K562 (cell line): ENCODE measurements at regions not wholly inside any gene's neighbourhood (a gene's known extent, or its start where the extent isn't known, plus 50 kb on each side); places are given as distances from the start of the nearest gene placed in this dataset.

Experiments
- ATAC-seq: fragments of 200-7000 bp; cut with Tn5 transposase; 3 replicates; pipeline ENCODE4 v1.9.1; 2020; ENCODE audit warnings: moderate library complexity
- BruUV-seq: library from RNA; stranded (reverse); fragments of 400-500 nt; replicated peaks from 2 replicates; lab custom pipeline; 2021; lab: Mats Ljungman, UMichigan
- CTCF ChIA-PET: fragments of 300-600 bp; formaldehyde crosslinking; extraction: SDS; loops from one replicate; lab custom pipeline; 2021; ENCODE audit warnings: low intra/inter-chr PET ratio; lab: Yijun Ruan, JAX
- POLR2A ChIA-PET: fragments of 300-600, 350-650 bp; sonication (Branson Sonifier 250); formaldehyde crosslinking; extraction: SDS; loops from one replicate; lab custom pipeline; 2021; ENCODE audit warnings: antibody characterized with exemption, inconsistent platforms; lab: Yijun Ruan, JAX
- DNase-seq, 4 experiments: peaks; one replicate each; pipeline versions ENCODE4 v3.0.0 to v3.0.0-alpha.2; 2011 to 2018; ENCODE audit warnings: low spot score in 3 of 4, mixed read lengths in 3 of 4; ENCODE audit errors: extremely low read depth in 1 of 4
- FAIRE-seq: peaks from 2 replicates; lab custom pipeline; 2011; peaks lifted over from hg19 to GRCh38; lab: Jason Lieb, UNC
- H2AFZ ChIP-seq: 2 replicates; pipeline ENCODE4 v1.6.0; 2011; ENCODE audit warnings: low read depth, low read length, control low read depth, inconsistent platforms
- H3K27ac ChIP-seq: fragments of 200-600 bp; 3 replicates; pipeline ENCODE4 v1.8.0; 2011; ENCODE audit warnings: low read depth, mild to moderate bottlenecking, control low read depth, inconsistent platforms, low read length, moderate library complexity, mixed read lengths; ENCODE audit errors: extremely low read depth
- H3K27me3 ChIP-seq, 2 experiments: fragments of 300-600 bp in 1 of 2; 2 replicates in 1 of 2; 3 replicates in 1 of 2; pipeline versions ENCODE4 v1.6.0 to v1.8.0; 2011; ENCODE audit warnings: inconsistent platforms in 2 of 2, low read length in 2 of 2, mild to moderate bottlenecking in 1 of 2, mixed read lengths in 1 of 2, moderate library complexity in 1 of 2; ENCODE audit not compliant: control insufficient read depth in 2 of 2, insufficient read depth in 2 of 2
- H3K36me3 ChIP-seq: fragments of 300-600 bp; 3 replicates; pipeline ENCODE4 v1.8.0; 2011; ENCODE audit warnings: mild to moderate bottlenecking, low read length, inconsistent platforms; ENCODE audit not compliant: control insufficient read depth, insufficient read depth
- H3K4me1 ChIP-seq, 2 experiments: fragments of 200-600 bp in 1 of 2; replicated peaks in 1 of 2; 2 replicates in 1 of 2; 3 replicates in 1 of 2; pipeline versions ENCODE4 v1.5.1 to v1.8.0; 2011; ENCODE audit warnings: inconsistent platforms in 2 of 2, low read length in 2 of 2, mild to moderate bottlenecking in 1 of 2, mixed read lengths in 1 of 2, moderate library complexity in 1 of 2; ENCODE audit not compliant: control insufficient read depth in 2 of 2, insufficient read depth in 2 of 2
- H3K4me2 ChIP-seq: 2 replicates; pipeline ENCODE4 v1.6.1; 2011; ENCODE audit warnings: low read length, control low read depth, inconsistent platforms, mixed read lengths; ENCODE audit not compliant: insufficient read depth
- H3K4me3 ChIP-seq: fragments of 200-600 bp; sonication (generic), shearing (Covaris generic); 2 replicates; pipeline ENCODE4 v1.5.1; 2016; ENCODE audit warnings: control low read depth, inconsistent platforms
- H3K79me2 ChIP-seq: fragments of 200-600 bp; 3 replicates; pipeline ENCODE4 v1.8.0; 2011; ENCODE audit warnings: low read length, inconsistent platforms; ENCODE audit not compliant: control insufficient read depth, insufficient read depth
- H3K9ac ChIP-seq, 2 experiments: 2 replicates each; pipeline versions ENCODE4 v1.6.0 to v1.6.1; 2011; ENCODE audit warnings: low read depth in 2 of 2, low read length in 2 of 2, control low read depth in 1 of 2, inconsistent platforms in 1 of 2, mild to moderate bottlenecking in 1 of 2, mixed read lengths in 1 of 2; ENCODE audit not compliant: insufficient read depth in 1 of 2
- H3K9me1 ChIP-seq: one replicate; pipeline ENCODE4 v1.6.0; 2011; ENCODE audit warnings: inconsistent platforms, mild to moderate bottlenecking, low read length, moderate library complexity; ENCODE audit not compliant: control insufficient read depth, insufficient read depth
- H3K9me3 ChIP-seq: replicated peaks from 2 replicates; pipeline ENCODE4 v1.5.1; 2011; ENCODE audit warnings: low read depth, low read length, inconsistent platforms; ENCODE audit not compliant: control insufficient read depth, insufficient read depth
- H4K20me1 ChIP-seq: replicated peaks from 2 replicates; pipeline ENCODE4 v1.6.1; 2011; ENCODE audit warnings: low read length, inconsistent platforms, mixed read lengths; ENCODE audit not compliant: control insufficient read depth, insufficient read depth
- ARID1B ChIP-seq: fragments of 450-650 bp; IDR thresholded peaks from 2 replicates; pipeline ENCODE4 v1.6.1; 2016; ENCODE audit warnings: antibody characterized with exemption, mild to moderate bottlenecking, inconsistent platforms
- ATF1 ChIP-seq, 2 experiments: fragments of 450-650 bp in 1 of 2; IDR thresholded peaks; 2 replicates each; pipeline ENCODE4 v1.6.1; 2016; ENCODE audit warnings: missing compliant biosample characterization in 1 of 2, missing genetic modification characterization in 1 of 2
- ELF2 ChIP-seq: fragments of 250-450 bp; sonication (Bioruptor Pico); IDR thresholded peaks from 2 replicates; pipeline ENCODE4 v1.5.0; 2021; ENCODE audit warnings: mild to moderate bottlenecking
- HINFP ChIP-seq: fragments of 450-650 bp; conservative IDR thresholded peaks from 2 replicates; pipeline ENCODE4 v1.6.1; 2016; ENCODE audit warnings: missing genetic modification characterization, low read depth, mild to moderate bottlenecking, control low read depth, missing compliant biosample characterization
- JUN ChIP-seq, 2 experiments: sonication (generic) in 1 of 2; formaldehyde crosslinking in 1 of 2; IDR thresholded peaks; 2 replicates each; pipeline versions ENCODE4 v1.6.1 to v1.8.0; 2012 to 2022; ENCODE audit warnings: borderline replicate concordance in 2 of 2, mild to moderate bottlenecking in 2 of 2, improper control_type of control experiment in 1 of 2, low read depth in 1 of 2, low read length in 1 of 2, missing genetic modification reagents in 1 of 2
- KHSRP ChIP-seq: fragments of 450-650 bp; IDR thresholded peaks from 2 replicates; pipeline ENCODE4 v1.6.1; 2017
- MXI1 ChIP-seq: IDR thresholded peaks from 2 replicates; pipeline ENCODE4 v1.6.1; 2011; ENCODE audit warnings: low read depth, mild to moderate bottlenecking, improper control_type of control experiment, low read length
- NELFE ChIP-seq: IDR thresholded peaks from 2 replicates; pipeline ENCODE4 v1.6.1; 2011; ENCODE audit warnings: mild to moderate bottlenecking; ENCODE audit not compliant: insufficient read depth, insufficient read length
- OTX1 ChIP-seq: fragments of 450-650 bp; formaldehyde crosslinking; IDR thresholded peaks from 2 replicates; pipeline ENCODE4 v1.4.0; 2022; ENCODE audit warnings: mild to moderate bottlenecking
- SMC3 ChIP-seq: conservative IDR thresholded peaks from 2 replicates; pipeline ENCODE4 v1.6.1; 2011; ENCODE audit warnings: low read depth, low read length, improper control_type of control experiment; ENCODE audit not compliant: insufficient read depth
- TAF9B ChIP-seq: fragments of 450-650 bp; IDR thresholded peaks from 2 replicates; pipeline ENCODE4 v1.6.1; 2018; ENCODE audit warnings: mild to moderate bottlenecking; ENCODE audit not compliant: partially characterized antibody
- TEAD2 ChIP-seq: fragments of 450-650 bp; IDR thresholded peaks from 2 replicates; pipeline ENCODE4 v1.6.1; 2016; ENCODE audit warnings: missing genetic modification characterization, control low read depth, missing compliant biosample characterization
- ZBTB8A ChIP-seq: fragments of 450-650 bp; IDR thresholded peaks from 2 replicates; pipeline ENCODE4 v1.6.1; 2018; ENCODE audit warnings: mild to moderate bottlenecking, moderate library complexity; ENCODE audit not compliant: partially characterized antibody
- ZNF12 ChIP-seq: sonication (generic); formaldehyde crosslinking; IDR thresholded peaks from 2 replicates; pipeline ENCODE4 v1.4.0; 2020; ENCODE audit warnings: mild to moderate bottlenecking, missing genetic modification reagents
- ZNF146 ChIP-seq: IDR thresholded peaks from one replicate; pipeline ENCODE4 v1.6.1; 2018; ENCODE audit warnings: missing compliant biosample characterization; ENCODE audit not compliant: unreplicated experiment
- ZNF347 ChIP-seq: fragments of 450-650 bp; formaldehyde crosslinking; IDR thresholded peaks from 2 replicates; pipeline ENCODE4 v1.4.0; 2020; ENCODE audit warnings: low read depth, mild to moderate bottlenecking, moderate library complexity
- ZNF778 ChIP-seq: fragments of 450-650 bp; formaldehyde crosslinking; IDR thresholded peaks from 2 replicates; pipeline ENCODE4 v1.4.0; 2020; ENCODE audit warnings: mild to moderate bottlenecking, moderate library complexity
- WGBS: fragments of 100-300 bp; shearing (Covaris generic); methylation state at CpG from one replicate; pipeline ENCODE4 v1.1.6; 2016; ENCODE audit warnings: low coverage, mixed read lengths; ENCODE audit not compliant: insufficient coverage; ENCODE audit errors: missing lambda C conversion rate; 5-methylcytosine and 5-hydroxymethylcytosine counted together
- in situ Hi-C: fragments of 300-500 bp; cut with MboI; formaldehyde crosslinking; loops from 4 replicates; pipeline ENCODE4 v1.15.0; 2018; ENCODE audit warnings: inconsistent platforms, mixed read lengths
- intact Hi-C: fragments of 100-400 bp; cut with micrococcal nuclease; formaldehyde crosslinking; loops from 2 replicates; pipeline ENCODE4 v1.14.2; 2022
- TF ChIP-seq, protein P1 (sequence below): fragments of 250-450 bp; sonication (Bioruptor Pico); IDR thresholded peaks from 2 replicates; pipeline ENCODE4 v1.8.0; 2022; ENCODE audit warnings: inconsistent platforms
- TF ChIP-seq, protein P2 (sequence below): sonication (generic); formaldehyde crosslinking; IDR thresholded peaks from 2 replicates; pipeline ENCODE4 v1.8.1; 2023; ENCODE audit warnings: mild to moderate bottlenecking, missing genetic modification reagents

- Histone ChIP-seq H3K9me3 (no peaks in the 10 kb centered on the region), H3K79me2 (peaks cover 50% of the 10 kb centered on the region), H3K4me1 (peaks cover 70 to 84% of the 10 kb centered on the region in 2 experiments), H3K4me3 (no peak overlapping the region), H3K27me3 (no peaks in the 10 kb centered on the region), H3K9me1 (peaks cover 7% of the 10 kb centered on the region), H3K9ac (peak overlapping the region in 1 of 2 experiments; percentile 73; a peak in 2 of 4 replicates), H3K4me2 (no peak overlapping the region), H3K27ac (no peak overlapping the region), H4K20me1 (no peaks in the 10 kb centered on the region)
- ChIA-PET CTCF (no interaction called here), POLR2A (interaction anchor here (0.6 to 7.8 kb wide), 7 partner anchors 9 to 1539 kb away, joined by 3 to 72 read pairs (median 3); no protein-coding TSS in a partner anchor)
- no TSS peak for BruUV-seq
- 83% methylated on average over 10 of the region's 10 CpGs for WGBS
- DNase-seq (no peak), FAIRE-seq (no peak)
- no peak for TF ChIP-seq ZNF347
- no peak for TF ChIP-seq ZBTB8A
- no peak for TF ChIP-seq KHSRP
- no peak for TF ChIP-seq TEAD2 (tag)
- no peak for TF ChIP-seq NELFE
- no peak for TF ChIP-seq ELF2 (CRISPR knock-in tag)
- no peak for TF ChIP-seq JUN (IDR thresholded peaks at IDR 0.05; ENCODE audit: borderline replicate concordance, low read depth, low read length)
- no peak for TF ChIP-seq JUN (CRISPR knock-in tag; IDR thresholded peaks at IDR 0.05; ENCODE audit: borderline replicate concordance)
- TF ChIP-seq, protein P1, sequence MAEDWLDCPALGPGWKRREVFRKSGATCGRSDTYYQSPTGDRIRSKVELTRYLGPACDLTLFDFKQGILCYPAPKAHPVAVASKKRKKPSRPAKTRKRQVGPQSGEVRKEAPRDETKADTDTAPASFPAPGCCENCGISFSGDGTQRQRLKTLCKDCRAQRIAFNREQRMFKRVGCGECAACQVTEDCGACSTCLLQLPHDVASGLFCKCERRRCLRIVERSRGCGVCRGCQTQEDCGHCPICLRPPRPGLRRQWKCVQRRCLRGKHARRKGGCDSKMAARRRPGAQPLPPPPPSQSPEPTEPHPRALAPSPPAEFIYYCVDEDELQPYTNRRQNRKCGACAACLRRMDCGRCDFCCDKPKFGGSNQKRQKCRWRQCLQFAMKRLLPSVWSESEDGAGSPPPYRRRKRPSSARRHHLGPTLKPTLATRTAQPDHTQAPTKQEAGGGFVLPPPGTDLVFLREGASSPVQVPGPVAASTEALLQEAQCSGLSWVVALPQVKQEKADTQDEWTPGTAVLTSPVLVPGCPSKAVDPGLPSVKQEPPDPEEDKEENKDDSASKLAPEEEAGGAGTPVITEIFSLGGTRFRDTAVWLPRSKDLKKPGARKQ (CRISPR knock-in tag) = no peak
- no peak for TF ChIP-seq ARID1B
- TF ChIP-seq HINFP (tag) = no peak
- TF ChIP-seq, protein P2, sequence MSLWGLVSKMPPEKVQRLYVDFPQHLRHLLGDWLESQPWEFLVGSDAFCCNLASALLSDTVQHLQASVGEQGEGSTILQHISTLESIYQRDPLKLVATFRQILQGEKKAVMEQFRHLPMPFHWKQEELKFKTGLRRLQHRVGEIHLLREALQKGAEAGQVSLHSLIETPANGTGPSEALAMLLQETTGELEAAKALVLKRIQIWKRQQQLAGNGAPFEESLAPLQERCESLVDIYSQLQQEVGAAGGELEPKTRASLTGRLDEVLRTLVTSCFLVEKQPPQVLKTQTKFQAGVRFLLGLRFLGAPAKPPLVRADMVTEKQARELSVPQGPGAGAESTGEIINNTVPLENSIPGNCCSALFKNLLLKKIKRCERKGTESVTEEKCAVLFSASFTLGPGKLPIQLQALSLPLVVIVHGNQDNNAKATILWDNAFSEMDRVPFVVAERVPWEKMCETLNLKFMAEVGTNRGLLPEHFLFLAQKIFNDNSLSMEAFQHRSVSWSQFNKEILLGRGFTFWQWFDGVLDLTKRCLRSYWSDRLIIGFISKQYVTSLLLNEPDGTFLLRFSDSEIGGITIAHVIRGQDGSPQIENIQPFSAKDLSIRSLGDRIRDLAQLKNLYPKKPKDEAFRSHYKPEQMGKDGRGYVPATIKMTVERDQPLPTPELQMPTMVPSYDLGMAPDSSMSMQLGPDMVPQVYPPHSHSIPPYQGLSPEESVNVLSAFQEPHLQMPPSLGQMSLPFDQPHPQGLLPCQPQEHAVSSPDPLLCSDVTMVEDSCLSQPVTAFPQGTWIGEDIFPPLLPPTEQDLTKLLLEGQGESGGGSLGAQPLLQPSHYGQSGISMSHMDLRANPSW (CRISPR knock-in tag) = no peak
- TF ChIP-seq ATF1 (CRISPR knock-in tag; IDR thresholded peaks at IDR 0.05) = no peak
- no peak for TF ChIP-seq ATF1 (tag; IDR thresholded peaks at IDR 0.05)
- TF ChIP-seq ZNF12 (CRISPR knock-in tag) = no peak
- no peak for TF ChIP-seq SMC3
- TF ChIP-seq ZNF778 = no peak
- TF ChIP-seq ZNF146 (CRISPR knock-in tag) = no peak
- TF ChIP-seq MXI1 = no peak
- no peak for TF ChIP-seq OTX1 (CRISPR knock-in tag)
- no peak for TF ChIP-seq TAF9B
- TF ChIP-seq, all 486 proteins: peak for 0
- peaks cover 3% of the 10 kb centered on the region; the same call in 1 of the 3 replicates for H3K36me3 ChIP-seq
- no peak overlapping the region for H2AFZ ChIP-seq
- in situ Hi-C loops = no loop called here
- no peak for ATAC-seq
- intact Hi-C loops = no loop called here
These were observed 81.6 kb upstream of the GSE1 start for GRCh38 chr16:85531516-85531915.
